Hepatocyte (in vitro differentiated cells): ENCODE measurements at regions not wholly inside any gene's neighbourhood (a gene's known extent, or its start where the extent isn't known, plus 50 kb on each side); places are given as distances from the start of the nearest gene placed in this dataset.

Source experiments
- CTCF ChIP-seq: fragments of 200-600 bp; sonication (generic); IDR thresholded peaks from 2 replicates; pipeline ENCODE4 v1.5.1; 2016; ENCODE audit warnings: antibody characterized with exemption, mild to moderate bottlenecking; ENCODE audit not compliant: poor library complexity
- EZH2 ChIP-seq: fragments of 200-600 bp; sonication (generic); IDR thresholded peaks from 2 replicates; pipeline ENCODE4 v1.6.1; 2016; ENCODE audit warnings: antibody characterized with exemption, mild to moderate bottlenecking, borderline replicate concordance

GRCh38 chr19:56939951-56940350 lies 99.4 kb upstream of the PEG3 start:
- TF ChIP-seq CTCF (no peak), EZH2 (no peak)
